H1 (cell line): ENCODE measurements at regions not wholly inside any gene's neighbourhood (a gene's known extent, or its start where the extent isn't known, plus 50 kb on each side); places are given as distances from the start of the nearest gene placed in this dataset.

ENCODE experiments used
- CTCF ChIA-PET: fragments of 300-600 bp; sonication (Branson Sonifier 250); formaldehyde crosslinking; loops from one replicate; lab custom pipeline; 2021; ENCODE audit not compliant: partially characterized antibody; lab: Charles Lee
- POLR2A ChIA-PET: fragments of 300-600 bp; sonication (Branson Sonifier 250); formaldehyde crosslinking; loops from one replicate; lab custom pipeline; 2021; ENCODE audit warnings: inconsistent platforms; ENCODE audit not compliant: partially characterized antibody; lab: Charles Lee
- DNase-seq, 2 experiments: peaks; one replicate each; pipeline versions ENCODE4 v3.0.0 to v3.0.0-alpha.2; 2010 to 2022; ENCODE audit warnings: low spot score in 2 of 2, low read depth in 1 of 2, mixed read lengths in 1 of 2
- FAIRE-seq: peaks from 2 replicates; lab custom pipeline; 2011; peaks lifted over from hg19 to GRCh38; lab: Jason Lieb, UNC
- H2AFZ ChIP-seq: 2 replicates; pipeline ENCODE4 v1.8.1; 2012; ENCODE audit warnings: low read length, inconsistent platforms
- H2AK5ac ChIP-seq: 2 replicates; pipeline ENCODE4 v1.6.1; 2013; ENCODE audit warnings: low read depth, low read length
- H2BK120ac ChIP-seq: replicated peaks from 2 replicates; pipeline ENCODE3; 2013; ENCODE audit warnings: low read depth, low read length, inconsistent platforms
- H2BK12ac ChIP-seq: 2 replicates; pipeline ENCODE4 v1.6.1; 2013; ENCODE audit warnings: low read depth, low read length
- H2BK15ac ChIP-seq: 2 replicates; pipeline ENCODE4 v1.6.1; 2013; ENCODE audit warnings: low read length
- H2BK20ac ChIP-seq: 2 replicates; pipeline ENCODE4 v1.6.1; 2013; ENCODE audit warnings: low read length
- H2BK5ac ChIP-seq: 2 replicates; pipeline ENCODE4 v1.6.1; 2013; ENCODE audit warnings: low read depth, low read length
- H3K14ac ChIP-seq: 2 replicates; pipeline ENCODE4 v1.6.1; 2013; ENCODE audit warnings: inconsistent platforms; ENCODE audit not compliant: insufficient read length
- H3K18ac ChIP-seq: 2 replicates; pipeline ENCODE4 v1.6.1; 2013; ENCODE audit warnings: low read length; ENCODE audit errors: extremely low read depth
- H3K23ac ChIP-seq: 2 replicates; pipeline ENCODE4 v1.6.1; 2013; ENCODE audit warnings: inconsistent platforms; ENCODE audit not compliant: insufficient read length
- H3K23me2 ChIP-seq: 2 replicates; pipeline ENCODE4 v1.6.1; 2013; ENCODE audit warnings: low read depth, low read length
- H3K27ac ChIP-seq: 2 replicates; pipeline ENCODE4 v1.6.1; 2011; ENCODE audit warnings: low read depth, low read length, inconsistent platforms
- H3K27me3 ChIP-seq, 4 experiments: replicated peaks in 1 of 4; 1 replicate in 1 of 4; 2 replicates in 3 of 4; pipeline versions ENCODE4 v1.6.1 to v1.8.1; 2011 to 2013; ENCODE audit warnings: low read length in 3 of 4, mild to moderate bottlenecking in 3 of 4, inconsistent platforms in 2 of 4, mixed read lengths in 2 of 4, moderate library complexity in 1 of 4; ENCODE audit not compliant: control insufficient read depth in 3 of 4, insufficient read depth in 3 of 4; ENCODE audit errors: extremely low read depth in 1 of 4
- H3K36me3 ChIP-seq, 4 experiments: 2 replicates each; pipeline versions ENCODE4 v1.6.1 to v1.8.1; 2011 to 2013; ENCODE audit warnings: mild to moderate bottlenecking in 4 of 4, low read length in 3 of 4, moderate library complexity in 2 of 4, control low read depth in 1 of 4, inconsistent platforms in 1 of 4; ENCODE audit not compliant: insufficient read depth in 4 of 4, control insufficient read depth in 2 of 4
- H3K4ac ChIP-seq: replicated peaks from 2 replicates; pipeline ENCODE3; 2013; ENCODE audit warnings: low read length, low read depth, mixed read lengths, inconsistent platforms; ENCODE audit not compliant: insufficient read length
- H3K4me1 ChIP-seq, 4 experiments: replicated peaks in 1 of 4; 1 replicate in 1 of 4; 2 replicates in 3 of 4; pipeline versions ENCODE4 v1.6.1 to v1.8.1; 2011 to 2013; ENCODE audit warnings: low read length in 3 of 4, inconsistent platforms in 2 of 4, mixed read lengths in 1 of 4; ENCODE audit not compliant: insufficient read depth in 4 of 4, control insufficient read depth in 3 of 4
- H3K4me2 ChIP-seq, 2 experiments: 2 replicates each; pipeline versions ENCODE4 v1.6.1 to v1.8.1; 2011 to 2013; ENCODE audit warnings: low read depth in 2 of 2, low read length in 2 of 2, control low read depth in 1 of 2, inconsistent platforms in 1 of 2, mild to moderate bottlenecking in 1 of 2; ENCODE audit not compliant: insufficient read depth in 1 of 2
- H3K4me3 ChIP-seq, 4 experiments: fragments of 200-600, 300-600 bp in 1 of 4; sonication (generic), shearing (Covaris generic), sonication (Bioruptor Twin) in 1 of 4; 2 replicates each; pipeline versions ENCODE4 v1.5.1 to v1.8.1; 2011 to 2016; ENCODE audit warnings: low read length in 4 of 4, low read depth in 3 of 4, control low read depth in 2 of 4, inconsistent platforms in 2 of 4, mild to moderate bottlenecking in 2 of 4, mixed read lengths in 1 of 4, moderate library complexity in 1 of 4; ENCODE audit not compliant: insufficient read depth in 2 of 4; ENCODE audit errors: extremely low read depth in 1 of 4
- H3K56ac ChIP-seq: replicated peaks from 2 replicates; pipeline ENCODE3; 2013; ENCODE audit warnings: low read depth, mild to moderate bottlenecking, mixed read lengths, low read length, inconsistent platforms; ENCODE audit not compliant: insufficient read length
- H3K79me1 ChIP-seq: 2 replicates; pipeline ENCODE4 v1.6.1; 2013; ENCODE audit warnings: low read depth, low read length, control low read depth
- H3K79me2 ChIP-seq, 2 experiments: 2 replicates each; pipeline versions ENCODE4 v1.6.1 to v1.8.1; 2012 to 2013; ENCODE audit warnings: low read length in 2 of 2, mild to moderate bottlenecking in 2 of 2, inconsistent platforms in 1 of 2; ENCODE audit not compliant: insufficient read depth in 2 of 2, control insufficient read depth in 1 of 2
- H3K9ac ChIP-seq, 4 experiments: replicated peaks in 1 of 4; 1 replicate in 1 of 4; 2 replicates in 3 of 4; pipeline versions ENCODE4 v1.6.1 to v1.8.1; 2011 to 2013; ENCODE audit warnings: low read depth in 3 of 4, low read length in 3 of 4, control low read depth in 2 of 4, mild to moderate bottlenecking in 2 of 4, moderate library complexity in 2 of 4, inconsistent platforms in 1 of 4; ENCODE audit errors: extremely low read depth in 1 of 4
- H3K9me3 ChIP-seq, 2 experiments: 2 replicates each; pipeline versions ENCODE4 v1.6.1 to v1.8.1; 2012 to 2013; ENCODE audit warnings: mild to moderate bottlenecking in 2 of 2, moderate library complexity in 2 of 2, control low read depth in 1 of 2, inconsistent platforms in 1 of 2, low read depth in 1 of 2, low read length in 1 of 2, mixed read lengths in 1 of 2; ENCODE audit not compliant: insufficient read depth in 2 of 2
- H4K20me1 ChIP-seq, 2 experiments: replicated peaks in 1 of 2; 2 replicates each; pipeline versions ENCODE3 to v1.8.1; 2011 to 2013; ENCODE audit warnings: inconsistent platforms in 2 of 2, low read length in 2 of 2, mild to moderate bottlenecking in 1 of 2; ENCODE audit not compliant: insufficient read depth in 2 of 2, control insufficient read depth in 1 of 2
- H4K5ac ChIP-seq: 2 replicates; pipeline ENCODE4 v1.6.1; 2013; ENCODE audit warnings: low read length, low read depth, mixed read lengths, inconsistent platforms; ENCODE audit not compliant: insufficient read length
- H4K8ac ChIP-seq: 2 replicates; pipeline ENCODE4 v1.8.0; 2013; ENCODE audit warnings: mild to moderate bottlenecking, moderate library complexity, low read length, inconsistent platforms; ENCODE audit not compliant: insufficient read depth; ENCODE audit errors: extremely low read depth
- H4K91ac ChIP-seq: replicated peaks from 2 replicates; pipeline ENCODE3; 2013; ENCODE audit warnings: low read length, mixed read lengths, inconsistent platforms; ENCODE audit not compliant: insufficient read length
- CBX5 ChIP-seq: fragments of 300-800, 300-1000 bp; sonication (generic); IDR thresholded peaks from 2 replicates; pipeline ENCODE4 v1.7.1; 2016; ENCODE audit warnings: antibody characterized with exemption, low read length, low read depth
- EGR1 ChIP-seq: IDR thresholded peaks from 2 replicates; pipeline ENCODE4 v1.6.1; 2011; ENCODE audit warnings: low read depth, low read length, borderline replicate concordance
- HDAC2 ChIP-seq, 2 experiments: fragments of 300-600 bp in 1 of 2; sonication (generic) in 1 of 2; IDR thresholded peaks; 2 replicates each; pipeline ENCODE4 v1.6.1; 2011 to 2012; ENCODE audit warnings: low read depth in 2 of 2, low read length in 2 of 2, mild to moderate bottlenecking in 2 of 2, moderate library complexity in 2 of 2, borderline replicate concordance in 1 of 2, inconsistent platforms in 1 of 2
- PHF8 ChIP-seq: fragments of 200-600 bp; sonication (generic); conservative IDR thresholded peaks from 2 replicates; pipeline ENCODE4 v1.7.1; 2012; ENCODE audit warnings: low read depth, mild to moderate bottlenecking, inconsistent platforms, low read length, moderate library complexity
- RNF2 ChIP-seq: fragments of 200-900, 300-1000 bp; sonication (generic); IDR thresholded peaks from 2 replicates; pipeline ENCODE4 v1.7.1; 2016; ENCODE audit warnings: borderline replicate concordance, low read depth, mild to moderate bottlenecking, antibody characterized with exemption, low read length; ENCODE audit not compliant: poor library complexity, severe bottlenecking; ENCODE audit errors: missing control alignments
- SAP30 ChIP-seq: fragments of 300-600 bp; sonication (generic); IDR thresholded peaks from 2 replicates; pipeline ENCODE4 v1.7.1; 2012; ENCODE audit warnings: low read length, moderate library complexity, mild to moderate bottlenecking, inconsistent platforms; ENCODE audit not compliant: insufficient read depth, insufficient replicate concordance
- SP1 ChIP-seq: IDR thresholded peaks from 2 replicates; pipeline ENCODE4 v1.6.1; 2011; ENCODE audit warnings: low read depth, low read length
- TBP ChIP-seq: IDR thresholded peaks from 2 replicates; pipeline ENCODE4 v1.6.1; 2011; ENCODE audit warnings: low read depth, low read length, improper control_type of control experiment
- WGBS, 2 experiments: shearing (Covaris generic) in 1 of 2; methylation state at CpG; one replicate each; pipeline versions ENCODE4 v1.1.6 to v1.1.7; 2013 to 2015; ENCODE audit warnings: low lambda C conversion rate in 2 of 2, mixed read lengths in 2 of 2, inconsistent platforms in 1 of 2, low coverage in 1 of 2, missing lambda C conversion rate in 1 of 2; ENCODE audit not compliant: insufficient replicate concordance in 2 of 2, insufficient coverage in 1 of 2, insufficient read length in 1 of 2; ENCODE audit errors: extremely low coverage in 1 of 2, missing lambda C conversion rate in 1 of 2; 5-methylcytosine and 5-hydroxymethylcytosine counted together

GRCh38 chr2:88999365-88999764 is 307.9 kb downstream of the RPIA start:
- Histone ChIP-seq H3K23ac (no peak overlapping the region), H2AK5ac (0 out of 2 replicates have a peak overlapping the region, but pooled peaks have one; percentile 13), H2BK20ac (no peak overlapping the region), H3K79me1 (no peaks in the 10 kb centered on the region), H3K79me2 (no peaks in the 10 kb centered on the region), H2BK15ac (no peak overlapping the region), H4K8ac (no peak overlapping the region), H3K4me3 (no peak overlapping the region), H3K56ac (no peak overlapping the region), H3K18ac (no peak overlapping the region), H3K14ac (no peak overlapping the region), H3K4ac (no peak overlapping the region), H3K9ac (no peak overlapping the region), H3K9me3 (no peaks in the 10 kb centered on the region; a peak in 1 of 4 replicates), H3K27me3 (peaks cover 0 to 4% (median under 1%) of the 10 kb centered on the region in 4 experiments; a peak in 4 of 7 replicates), H3K27ac (no peak overlapping the region), H2AFZ (no peak overlapping the region), H2BK5ac (no peak overlapping the region), H3K23me2 (no peaks in the 10 kb centered on the region), H3K4me2 (no peak overlapping the region), H3K4me1 (peaks cover 0 to 3% (median 0%) of the 10 kb centered on the region in 4 experiments; a peak in 2 of 7 replicates), H4K5ac (no peak overlapping the region), H3K36me3 (no peaks in the 10 kb centered on the region), H4K91ac (no peak overlapping the region), H2BK120ac (no peak overlapping the region), H4K20me1 (no peaks in the 10 kb centered on the region), H2BK12ac (0 out of 2 replicates have a peak overlapping the region, but pooled peaks have one; percentile 9)
- ChIA-PET CTCF (no interaction called here), POLR2A (no interaction called here)
- TF ChIP-seq HDAC2 (IDR thresholded peaks at IDR 0.05; ENCODE audit: borderline replicate concordance in 1 of 2, low read depth in 2 of 2, low read length in 2 of 2) (no peak), PHF8 (no peak), CBX5 (no peak), RNF2 (no peak), SAP30 (no peak), SP1 (no peak), TBP (no peak), EGR1 (no peak)
- 91% methylated on average over 10 of the region's 10 CpGs; no CpG with 5 or more reads in 1 of the 2 experiments for WGBS, 2 experiments
- no peak for FAIRE-seq
- DNase-seq = no peak
